ENCODE measurements at regions not wholly inside any gene's neighbourhood (a gene's known extent, or its start where the extent isn't known, plus 50 kb on each side); places are given as distances from the start of the nearest gene placed in this dataset.

GRCh38 chr15:54707805-54708752 is 488.7 kb downstream of the RSL24D1 start:
- DNase-seq: no peak

GRCh38 chr15:54687628-54688027 is 509.1 kb downstream of the RSL24D1 start:
- no peak for DNase-seq
